GM18502 (cell line): ENCODE measurements at regions not wholly inside any gene's neighbourhood (a gene's known extent, or its start where the extent isn't known, plus 50 kb on each side); places are given as distances from the start of the nearest gene placed in this dataset.

Source experiments
- ATAC-seq: cut with Tn5 transposase; IDR thresholded peaks from one replicate; pipeline ENCODE4 v1.9.1; 2021; ENCODE audit warnings: mild to moderate bottlenecking; ENCODE audit not compliant: unreplicated experiment, poor library complexity

DNA sequence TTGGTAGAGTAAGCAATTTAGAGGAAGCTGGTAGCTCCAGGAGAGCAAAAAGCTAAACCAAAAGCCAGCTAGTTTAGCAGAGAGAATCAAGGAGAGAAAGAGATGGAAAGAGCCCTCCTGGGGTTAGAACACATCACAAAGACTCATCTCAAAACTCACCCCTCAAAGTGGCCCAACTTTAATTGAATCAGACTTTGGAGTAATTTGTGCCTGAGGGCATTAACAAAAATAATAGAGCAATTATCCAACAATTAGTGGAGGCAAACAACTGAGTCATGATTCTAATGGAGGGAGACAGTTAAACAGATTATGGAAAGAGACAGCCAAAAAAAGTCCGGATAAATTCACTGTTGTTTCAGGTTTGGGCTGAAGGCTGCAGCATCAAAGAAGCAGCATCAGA, 417.4 kb downstream of the KCNJ3 start:
- ATAC-seq: no peak

DNA sequence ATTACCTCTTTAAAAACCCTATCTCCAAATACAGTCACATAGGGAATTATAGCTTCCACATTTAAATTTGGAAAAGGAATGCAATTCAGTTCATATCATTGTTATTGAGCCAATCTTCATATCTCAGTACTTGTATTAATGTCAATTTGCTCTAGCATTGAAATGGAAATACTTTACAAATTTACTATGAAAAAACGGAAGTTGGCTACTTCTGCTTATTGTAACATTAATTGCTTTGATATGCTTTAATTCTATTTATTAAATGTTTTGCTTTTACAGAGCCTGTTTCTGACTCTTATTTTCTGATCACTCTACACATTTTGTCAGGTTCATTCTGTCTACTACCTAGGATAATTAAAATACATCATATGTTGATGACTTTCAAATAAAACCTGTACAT, 412.6 kb downstream of the KCNJ3 start:
- ATAC-seq: no peak

- no peak for ATAC-seq
Measured at GRCh38 chr2:155109527-155109926, 411.0 kb downstream of the KCNJ3 start.

GRCh38 chr2:155100261-155100660, 401.8 kb downstream of the KCNJ3 start:
- ATAC-seq: no peak

DNA sequence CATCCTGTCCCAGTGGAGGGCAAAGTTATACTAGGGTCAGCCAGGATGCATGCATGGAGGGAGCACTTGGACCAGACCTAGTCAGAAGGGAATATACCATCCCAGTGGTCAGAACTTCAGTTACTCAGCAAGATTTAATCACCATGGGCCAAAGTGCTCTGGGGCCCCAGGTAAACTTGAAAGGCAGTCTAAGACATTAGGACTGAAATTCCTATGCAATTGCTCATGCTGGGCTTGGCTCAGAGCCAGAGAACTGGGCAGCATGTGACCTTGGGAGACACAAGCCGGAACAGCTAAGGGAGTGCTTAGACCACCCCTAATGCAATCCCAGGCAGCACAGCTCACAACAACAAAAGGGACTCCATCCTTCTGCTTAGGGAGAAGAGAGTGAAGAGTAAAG, 401.3 kb downstream of the KCNJ3 start:
- no peak for ATAC-seq

DNA sequence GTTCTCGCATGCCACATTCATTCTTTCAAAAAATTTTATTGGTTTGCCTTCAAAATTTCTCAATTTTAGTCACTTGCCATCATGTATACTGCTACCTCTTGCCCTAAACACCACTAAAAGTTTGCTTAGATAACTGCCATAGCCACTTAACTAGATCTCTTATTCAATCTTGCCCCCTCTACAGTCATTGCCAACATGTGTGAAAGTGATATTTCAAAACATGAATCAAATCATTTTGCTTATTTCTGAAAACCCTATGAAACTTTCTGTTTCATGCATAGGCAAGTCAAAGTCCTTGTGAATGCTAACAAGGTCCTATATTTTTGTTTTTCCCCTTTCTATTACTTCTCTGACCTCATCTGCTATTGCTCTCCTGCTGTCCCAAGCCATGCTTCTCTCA, 397.1 kb downstream of the KCNJ3 start:
- no peak for ATAC-seq

GRCh38 chr2:155080373-155080772, 381.9 kb downstream of the KCNJ3 start:
- ATAC-seq: no peak

GRCh38 chr2:155070489-155070888, 372.0 kb downstream of the KCNJ3 start:
- no peak for ATAC-seq

DNA sequence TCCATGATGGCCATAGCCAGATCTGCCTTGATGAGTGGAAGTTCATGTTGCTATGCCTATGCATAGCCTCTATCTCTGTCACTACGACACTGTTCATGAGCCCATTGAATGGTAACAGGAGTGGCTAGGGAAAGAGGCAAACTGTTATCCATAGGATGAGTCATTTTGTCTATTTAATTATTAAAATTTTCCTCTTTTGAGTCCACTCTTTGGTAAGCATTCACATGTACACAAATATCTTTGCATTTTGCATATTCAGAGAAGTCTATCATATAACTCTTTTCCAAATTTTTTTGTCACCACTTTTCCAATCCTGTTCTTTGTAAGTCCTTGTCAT, 364.4 kb downstream of the KCNJ3 start:
- ATAC-seq: no peak

GRCh38 chr2:155062250-155062921, 363.9 kb downstream of the KCNJ3 start:
- no peak for ATAC-seq

GRCh38 chr2:155060896-155061295, 362.4 kb downstream of the KCNJ3 start:
- ATAC-seq: no peak

DNA sequence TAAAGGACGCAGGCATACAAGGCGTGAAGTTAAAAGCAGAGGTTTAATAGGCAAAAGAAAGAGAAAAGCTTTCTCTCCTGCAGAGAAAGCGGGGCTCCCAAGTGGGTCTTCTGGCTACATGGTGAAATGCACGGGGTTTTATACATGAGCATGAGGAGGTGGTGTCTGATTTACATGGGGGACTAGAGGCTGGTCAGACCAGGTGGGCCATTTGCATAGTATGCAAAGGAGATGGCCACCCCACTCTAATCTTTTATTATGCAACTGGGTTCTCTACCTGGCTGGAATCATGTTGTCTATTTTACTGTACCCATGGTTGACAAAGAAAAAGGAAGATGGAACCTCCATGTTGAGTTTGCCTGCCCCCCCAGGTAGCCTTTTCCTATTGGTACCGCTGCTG, 356.2 kb downstream of the KCNJ3 start:
- no peak for ATAC-seq

DNA sequence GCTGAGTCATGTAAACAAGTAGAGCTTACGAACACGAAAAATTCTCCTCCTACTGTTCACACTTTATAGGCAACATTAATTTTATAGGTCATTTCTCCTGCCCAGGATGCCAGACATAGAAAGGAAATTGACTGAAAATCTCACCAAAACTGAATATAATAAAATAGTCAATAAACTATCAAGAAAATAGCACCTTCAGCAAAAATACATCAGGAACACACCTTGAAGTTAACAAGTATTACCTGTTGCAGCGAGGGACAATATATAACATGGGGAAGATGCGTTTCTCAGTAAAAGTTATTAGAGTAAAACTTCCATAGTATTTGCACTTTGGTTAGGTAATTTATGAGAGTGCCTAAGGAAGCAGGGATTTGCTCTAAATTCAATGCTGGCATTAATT, 344.6 kb downstream of the KCNJ3 start:
- no peak for ATAC-seq

DNA sequence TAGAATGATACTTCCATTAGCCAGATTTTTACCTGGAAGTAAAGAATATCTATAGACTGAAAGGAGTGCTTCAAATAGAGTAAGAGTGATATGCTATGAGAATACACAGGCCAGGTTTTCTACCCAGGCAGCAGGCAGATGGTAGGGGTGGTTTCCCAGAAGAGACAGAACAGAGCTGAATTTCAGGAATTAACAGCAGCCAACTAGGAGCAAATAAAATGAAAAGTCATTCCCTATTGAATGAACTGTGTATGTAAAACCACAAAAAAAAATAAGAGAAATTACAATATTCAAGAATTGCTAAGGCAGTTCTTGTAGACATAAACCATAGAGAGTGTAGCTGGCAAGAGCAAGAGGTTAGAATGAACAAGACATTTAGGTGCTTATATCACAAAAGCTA, 336.8 kb downstream of the KCNJ3 start:
- no peak for ATAC-seq

DNA sequence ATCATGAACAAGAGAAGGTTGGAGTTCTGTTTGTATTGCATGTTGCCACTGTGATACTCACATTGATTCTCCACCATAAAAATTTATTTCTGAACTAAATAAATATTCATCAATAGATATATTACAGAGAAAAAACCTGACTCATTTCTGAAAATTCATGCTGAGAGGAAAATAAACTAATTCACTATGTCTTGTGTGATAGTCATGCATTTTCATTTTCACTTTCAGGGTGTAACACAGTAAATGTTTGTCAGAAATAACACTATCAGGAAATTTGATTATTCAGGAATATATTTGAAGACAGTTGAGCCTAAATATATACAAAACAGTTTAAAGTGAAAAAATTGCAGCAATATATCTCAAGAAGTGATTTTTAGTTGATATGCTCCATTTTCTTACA, 335.2 kb downstream of the KCNJ3 start:
- ATAC-seq: peak; percentile 74

DNA sequence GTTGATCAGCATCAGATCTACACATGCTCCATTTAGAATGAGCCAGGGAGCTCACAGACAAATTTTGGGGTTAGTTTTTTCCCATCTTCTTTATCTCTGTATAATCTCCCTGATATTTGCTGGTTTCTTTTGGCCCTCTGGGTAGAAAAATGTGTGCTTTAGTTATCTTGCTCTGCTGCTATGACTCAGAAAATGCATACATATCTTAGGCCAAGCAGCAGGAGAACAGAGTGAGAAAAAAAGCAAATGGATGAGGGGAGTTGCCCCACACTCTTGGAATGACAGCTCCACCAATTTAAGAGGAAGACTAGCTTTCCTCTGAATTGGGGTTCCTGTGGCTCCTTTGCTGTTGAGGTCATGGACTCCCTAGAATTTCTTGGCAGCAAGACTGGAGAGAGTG, 331.8 kb downstream of the KCNJ3 start:
- ATAC-seq: no peak

DNA sequence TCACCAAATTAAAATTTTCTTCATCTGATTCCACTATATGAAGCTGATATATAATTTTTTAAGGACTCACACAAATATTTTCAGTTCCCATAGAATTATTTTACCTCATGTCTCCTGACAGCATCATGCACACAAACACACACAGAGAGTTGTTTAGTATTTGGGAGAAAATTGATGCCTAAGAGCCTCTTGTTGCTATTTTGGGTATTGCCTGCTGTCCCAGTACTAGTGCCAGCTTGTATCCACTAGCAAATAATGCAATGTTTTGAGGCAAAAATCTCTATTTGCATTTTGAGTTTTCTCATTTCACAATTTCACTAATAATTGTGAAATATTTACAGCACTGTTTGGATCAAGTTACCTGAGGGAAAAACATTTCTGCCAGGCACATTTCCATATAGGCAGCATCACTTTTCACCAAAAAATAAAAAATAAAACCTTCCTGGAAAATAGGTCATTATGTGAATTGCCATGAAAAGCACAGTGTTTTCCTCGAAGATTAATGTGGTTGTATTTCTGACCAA, 328.2 kb downstream of the KCNJ3 start:
- ATAC-seq: no peak

- no peak for ATAC-seq
Measured at GRCh38 chr2:155023674-155024073, 325.2 kb downstream of the KCNJ3 start.

DNA sequence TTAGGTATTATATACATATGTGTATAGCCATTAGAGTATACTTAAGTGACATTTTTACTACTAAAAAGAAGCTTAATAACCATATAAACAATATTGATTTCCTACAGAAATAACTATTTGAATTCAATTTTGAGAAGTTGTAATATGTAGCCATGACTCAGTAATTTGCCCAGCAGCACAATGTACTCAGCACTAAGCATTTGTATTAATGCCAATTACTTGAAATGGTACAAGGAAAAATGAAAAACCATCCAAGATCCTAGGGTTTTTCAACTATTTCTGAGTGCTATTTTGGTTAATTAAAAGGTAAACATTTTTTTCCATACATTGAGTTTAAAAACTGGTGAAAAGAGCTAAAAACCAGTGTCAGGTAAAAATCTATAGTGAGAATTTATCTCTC, 324.0 kb downstream of the KCNJ3 start:
- ATAC-seq: no peak

DNA sequence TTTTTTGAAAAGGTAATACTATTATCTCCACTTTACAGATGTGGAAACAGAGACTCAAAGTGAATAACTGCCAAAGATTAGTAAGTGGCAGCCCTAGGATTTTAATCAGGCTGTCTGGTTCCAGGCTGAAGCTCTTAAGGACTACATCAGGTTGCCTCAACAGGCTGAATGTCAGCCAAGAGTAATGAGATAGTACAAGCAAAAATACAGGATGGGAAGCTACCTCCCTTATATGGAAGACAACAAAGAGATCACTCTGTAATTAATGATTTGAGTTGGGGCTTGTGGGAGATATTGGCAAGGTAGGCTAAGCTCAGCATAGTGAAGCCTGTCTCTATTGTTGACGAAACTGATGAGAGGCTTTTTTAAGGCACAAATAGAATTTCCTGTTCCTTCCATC, 323.1 kb downstream of the KCNJ3 start:
- ATAC-seq: no peak

GRCh38 chr2:155020246-155020645, 321.8 kb downstream of the KCNJ3 start:
- ATAC-seq: no peak

GRCh38 chr2:155010925-155011324, 312.4 kb downstream of the KCNJ3 start:
- no peak for ATAC-seq

GRCh38 chr2:154995361-154995760, 296.9 kb downstream of the KCNJ3 start:
- ATAC-seq: no peak
